ENCODE measurements at regions not wholly inside any gene's neighbourhood (a gene's known extent, or its start where the extent isn't known, plus 50 kb on each side); places are given as distances from the start of the nearest gene placed in this dataset.

- H3K36me3 ChIP-seq = no peaks in the 10 kb centered on the region
- ATAC-seq (ENCODE audit: insufficient number of reproducible peaks, low FRiP score, low read depth) = no peak
- no peaks in the 10 kb centered on the region for H3K27me3 ChIP-seq (replicated peaks; ENCODE audit: insufficient read depth)
- TF ChIP-seq, protein P1, sequence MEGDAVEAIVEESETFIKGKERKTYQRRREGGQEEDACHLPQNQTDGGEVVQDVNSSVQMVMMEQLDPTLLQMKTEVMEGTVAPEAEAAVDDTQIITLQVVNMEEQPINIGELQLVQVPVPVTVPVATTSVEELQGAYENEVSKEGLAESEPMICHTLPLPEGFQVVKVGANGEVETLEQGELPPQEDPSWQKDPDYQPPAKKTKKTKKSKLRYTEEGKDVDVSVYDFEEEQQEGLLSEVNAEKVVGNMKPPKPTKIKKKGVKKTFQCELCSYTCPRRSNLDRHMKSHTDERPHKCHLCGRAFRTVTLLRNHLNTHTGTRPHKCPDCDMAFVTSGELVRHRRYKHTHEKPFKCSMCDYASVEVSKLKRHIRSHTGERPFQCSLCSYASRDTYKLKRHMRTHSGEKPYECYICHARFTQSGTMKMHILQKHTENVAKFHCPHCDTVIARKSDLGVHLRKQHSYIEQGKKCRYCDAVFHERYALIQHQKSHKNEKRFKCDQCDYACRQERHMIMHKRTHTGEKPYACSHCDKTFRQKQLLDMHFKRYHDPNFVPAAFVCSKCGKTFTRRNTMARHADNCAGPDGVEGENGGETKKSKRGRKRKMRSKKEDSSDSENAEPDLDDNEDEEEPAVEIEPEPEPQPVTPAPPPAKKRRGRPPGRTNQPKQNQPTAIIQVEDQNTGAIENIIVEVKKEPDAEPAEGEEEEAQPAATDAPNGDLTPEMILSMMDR (IDR thresholded peaks at IDR 0.05) = no peak
- H3K4me3 ChIP-seq = no peak overlapping the region
- DNase-seq (ENCODE audit: low spot score) = no peak
- H3K9me3 ChIP-seq = no peaks in the 10 kb centered on the region
- no peaks in the 10 kb centered on the region for H3K4me1 ChIP-seq (ENCODE audit: control insufficient read depth in 1 of 2, low read depth in 2 of 2)
- H3K27ac ChIP-seq = no peak overlapping the region
Observed at GRCh38 chr3:6189384-6189783, 671.5 kb upstream of the GRM7 start.

DNA sequence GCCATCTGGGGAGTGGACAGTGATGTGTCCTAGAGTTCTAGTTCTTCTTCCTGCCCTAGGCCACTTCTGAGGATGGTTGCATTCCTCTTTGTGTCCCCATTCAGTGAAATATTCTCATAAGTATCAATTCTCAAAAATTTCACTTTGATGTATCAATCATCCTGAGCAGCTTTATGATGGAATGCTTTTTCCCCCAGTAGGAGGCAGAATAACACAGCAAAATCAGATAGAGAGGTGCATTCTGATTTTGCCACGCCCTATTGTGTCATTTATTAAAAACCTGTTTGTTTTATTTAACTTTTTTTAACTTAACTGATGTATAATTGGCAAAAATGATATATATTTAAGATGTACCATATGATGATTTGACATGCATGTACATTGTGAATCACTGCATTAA, 656.0 kb upstream of the GRM7 start:
- H3K27ac ChIP-seq = no peak overlapping the region

GRCh38 chr3:6216135-6217026, 644.5 kb upstream of the GRM7 start:
- TF ChIP-seq, protein P1 (IDR thresholded peaks at IDR 0.05) = no peak
- Histone ChIP-seq H3K27ac (no peak overlapping the region), H3K27me3 (replicated peaks; ENCODE audit: insufficient read depth) (no peaks in the 10 kb centered on the region), H3K4me3 (no peak overlapping the region), H3K9me3 (no peaks in the 10 kb centered on the region), H3K4me1 (ENCODE audit: control insufficient read depth in 1 of 2, low read depth in 2 of 2) (no peaks in the 10 kb centered on the region), H3K36me3 (no peaks in the 10 kb centered on the region)
- ATAC-seq (ENCODE audit: insufficient number of reproducible peaks, low FRiP score, low read depth) (no peak), DNase-seq (ENCODE audit: low spot score) (no peak)

More for the DNA sequence above, 656.0 kb upstream of the GRM7 start:
- Histone ChIP-seq H3K4me1 (ENCODE audit: control insufficient read depth in 1 of 2, low read depth in 2 of 2) (no peaks in the 10 kb centered on the region), H3K36me3 (no peaks in the 10 kb centered on the region), H3K27me3 (replicated peaks; ENCODE audit: insufficient read depth) (no peaks in the 10 kb centered on the region), H3K4me3 (no peak overlapping the region), H3K9me3 (no peaks in the 10 kb centered on the region)
- ATAC-seq (ENCODE audit: insufficient number of reproducible peaks, low FRiP score, low read depth) = no peak
- TF ChIP-seq, protein P1 (IDR thresholded peaks at IDR 0.05) = no peak
- no peak for DNase-seq (ENCODE audit: low spot score)

DNA sequence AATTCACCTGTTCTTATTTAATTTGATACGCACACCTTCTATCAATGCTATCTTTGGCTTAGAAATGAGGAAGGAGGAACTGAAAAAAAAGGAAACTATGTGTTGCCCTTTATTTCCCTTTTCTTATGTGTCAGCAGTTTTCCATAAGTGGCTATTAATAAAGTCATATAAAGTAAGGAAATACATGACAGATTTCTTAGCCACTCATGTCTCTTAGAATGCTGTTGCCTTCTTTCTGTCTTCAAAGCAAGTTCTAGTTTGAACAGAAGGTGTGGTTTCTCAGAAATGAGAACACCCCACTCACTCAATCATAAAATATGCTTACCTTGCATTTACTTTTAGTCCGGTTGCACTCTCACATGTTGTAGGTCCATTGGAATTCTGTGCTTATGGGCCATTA, 640.5 kb upstream of the GRM7 start:
- Histone ChIP-seq H3K27ac (no peak overlapping the region), H3K27me3 (replicated peaks; ENCODE audit: insufficient read depth) (no peaks in the 10 kb centered on the region), H3K4me1 (ENCODE audit: control insufficient read depth in 1 of 2, low read depth in 2 of 2) (no peaks in the 10 kb centered on the region), H3K36me3 (no peaks in the 10 kb centered on the region), H3K9me3 (no peaks in the 10 kb centered on the region), H3K4me3 (no peak overlapping the region)
- ATAC-seq (ENCODE audit: insufficient number of reproducible peaks, low FRiP score, low read depth) (no peak), DNase-seq (ENCODE audit: low spot score) (no peak)
- TF ChIP-seq, protein P1 (IDR thresholded peaks at IDR 0.05) = no peak

- DNase-seq (ENCODE audit: low spot score) (no peak), ATAC-seq (ENCODE audit: insufficient number of reproducible peaks, low FRiP score, low read depth) (no peak)
- Histone ChIP-seq H3K4me1 (ENCODE audit: control insufficient read depth in 1 of 2, low read depth in 2 of 2) (no peaks in the 10 kb centered on the region), H3K27ac (no peak overlapping the region), H3K9me3 (no peaks in the 10 kb centered on the region), H3K4me3 (no peak overlapping the region), H3K27me3 (replicated peaks; ENCODE audit: insufficient read depth) (no peaks in the 10 kb centered on the region), H3K36me3 (no peaks in the 10 kb centered on the region)
- TF ChIP-seq, protein P1 (IDR thresholded peaks at IDR 0.05) = no peak
Observed at GRCh38 chr3:6222069-6222468, 638.8 kb upstream of the GRM7 start.
